ENCODE measurements at regions not wholly inside any gene's neighbourhood (a gene's known extent, or its start where the extent isn't known, plus 50 kb on each side); places are given as distances from the start of the nearest gene placed in this dataset.

GRCh38 chr6:81561731-81562130, 190.8 kb downstream of the TENT5A start:
- no peak overlapping the region for H4K91ac ChIP-seq (replicated peaks; ENCODE audit: insufficient read length, low read length)
- no peak overlapping the region for H3K14ac ChIP-seq (ENCODE audit: insufficient read length)
- DNase-seq (ENCODE audit: low read depth in 1 of 2, low spot score in 2 of 2) = no peak
- H3K4me1 ChIP-seq (replicated peaks in 1 of 4; ENCODE audit: control insufficient read depth in 3 of 4, insufficient read depth in 4 of 4, low read length in 3 of 4) = 0 out of 7 replicates have a peak, but pooled peaks cover 0 to 3% (median 0%) of the 10 kb centered on the region in 4 experiments
- no peak overlapping the region for H2BK20ac ChIP-seq (ENCODE audit: low read length)
- no peak overlapping the region for H2BK120ac ChIP-seq (replicated peaks; ENCODE audit: low read depth, low read length)
- H3K9ac ChIP-seq (replicated peaks in 1 of 4; ENCODE audit: extremely low read depth in 1 of 4, low read depth in 3 of 4, low read length in 3 of 4) = no peak overlapping the region
- H3K23ac ChIP-seq (ENCODE audit: insufficient read length) = no peak overlapping the region
- no peak overlapping the region for H2BK15ac ChIP-seq (ENCODE audit: low read length)
- no peak overlapping the region for H3K4ac ChIP-seq (replicated peaks; ENCODE audit: insufficient read length, low read depth, low read length)
- POLR2A ChIA-PET (ENCODE audit: partially characterized antibody) = no interaction called here
- no peak overlapping the region for H4K5ac ChIP-seq (ENCODE audit: insufficient read length, low read depth, low read length)
- no peak overlapping the region for H3K56ac ChIP-seq (replicated peaks; ENCODE audit: insufficient read length, low read depth, low read length)
- CTCF ChIA-PET (ENCODE audit: partially characterized antibody) = no interaction called here
- H3K27ac ChIP-seq (ENCODE audit: low read depth, low read length) = no peak overlapping the region
- H3K36me3 ChIP-seq (ENCODE audit: control insufficient read depth in 2 of 4, insufficient read depth in 4 of 4, low read length in 3 of 4) = no peaks in the 10 kb centered on the region
- no peaks in the 10 kb centered on the region for H3K27me3 ChIP-seq (replicated peaks in 1 of 4; ENCODE audit: control insufficient read depth in 3 of 4, extremely low read depth in 1 of 4, insufficient read depth in 3 of 4, low read length in 3 of 4)
- H3K18ac ChIP-seq (ENCODE audit: extremely low read depth, low read length) = no peak overlapping the region
- no peak overlapping the region for H3K4me2 ChIP-seq (ENCODE audit: insufficient read depth in 1 of 2, low read depth in 2 of 2, low read length in 2 of 2)
- no peaks in the 10 kb centered on the region for H3K79me1 ChIP-seq (ENCODE audit: low read depth, low read length)
- no peaks in the 10 kb centered on the region for H4K20me1 ChIP-seq (replicated peaks in 1 of 2; ENCODE audit: control insufficient read depth in 1 of 2, insufficient read depth in 2 of 2, low read length in 2 of 2)
- no peaks in the 10 kb centered on the region for H3K23me2 ChIP-seq (ENCODE audit: low read depth, low read length)
- H2AFZ ChIP-seq (ENCODE audit: low read length) = no peak overlapping the region
- H3K79me2 ChIP-seq (ENCODE audit: control insufficient read depth in 1 of 2, insufficient read depth in 2 of 2, low read length in 2 of 2) = no peaks in the 10 kb centered on the region
- H3K4me3 ChIP-seq (ENCODE audit: extremely low read depth in 1 of 4, insufficient read depth in 2 of 4, low read depth in 3 of 4, low read length in 4 of 4) = no peak overlapping the region
- H2BK12ac ChIP-seq (ENCODE audit: low read depth, low read length) = no peak overlapping the region
- no peak overlapping the region for H4K8ac ChIP-seq (ENCODE audit: extremely low read depth, insufficient read depth, low read length)
- no peaks in the 10 kb centered on the region for H3K9me3 ChIP-seq (ENCODE audit: insufficient read depth in 2 of 2, low read depth in 1 of 2, low read length in 1 of 2)
- 86% methylated on average over 2 of the region's 2 CpGs; no CpG with 5 or more reads in 1 of the 2 experiments for WGBS, 2 experiments (ENCODE audit: extremely low coverage in 1 of 2, insufficient coverage in 1 of 2, insufficient read length in 1 of 2, insufficient replicate concordance in 2 of 2, low coverage in 1 of 2, low lambda C conversion rate in 2 of 2, missing lambda C conversion rate in 1 of 2)
- H2AK5ac ChIP-seq (ENCODE audit: low read depth, low read length) = no peak overlapping the region
- no peak overlapping the region for H2BK5ac ChIP-seq (ENCODE audit: low read depth, low read length)
- FAIRE-seq = no peak
- TF ChIP-seq KDM4A (IDR thresholded peaks at IDR 0.05; ENCODE audit: low read depth, low read length, severe bottlenecking) (no peak), JUND (IDR thresholded peaks at IDR 0.05; ENCODE audit: low read length) (no peak), NANOG (IDR thresholded peaks at IDR 0.05; ENCODE audit: insufficient read depth, low read depth, low read length, poor library complexity, severe bottlenecking) (no peak), YY1 (IDR thresholded peaks at IDR 0.05; ENCODE audit: low read depth, low read length) (no peak), FOSL1 (IDR thresholded peaks at IDR 0.05; ENCODE audit: insufficient read depth, low read depth, low read length) (no peak), E2F6 (IDR thresholded peaks at IDR 0.05) (no peak), HDAC6 (IDR thresholded peaks at IDR 0.05; ENCODE audit: low read depth, low read length) (no peak), JUN (IDR thresholded peaks at IDR 0.05; ENCODE audit: low read depth, low read length) (no peak), CBX5 (IDR thresholded peaks at IDR 0.05; ENCODE audit: low read depth, low read length) (no peak), RAD21 (IDR thresholded peaks at IDR 0.05 in 1 of 2, conservative IDR thresholded peaks at IDR 0.05 in 1 of 2; ENCODE audit: low read depth in 2 of 2, low read length in 2 of 2) (no peak), RNF2 (IDR thresholded peaks at IDR 0.05; ENCODE audit: borderline replicate concordance, low read depth, low read length, missing control alignments, poor library complexity, severe bottlenecking) (no peak)

Data from H1 (cell line).